H1 (cell line): ENCODE measurements at regions not wholly inside any gene's neighbourhood (a gene's known extent, or its start where the extent isn't known, plus 50 kb on each side); places are given as distances from the start of the nearest gene placed in this dataset.

Source experiments
- CTCF ChIA-PET: fragments of 300-600 bp; sonication (Branson Sonifier 250); formaldehyde crosslinking; loops from one replicate; lab custom pipeline; 2021; ENCODE audit not compliant: partially characterized antibody; lab: Charles Lee
- POLR2A ChIA-PET: fragments of 300-600 bp; sonication (Branson Sonifier 250); formaldehyde crosslinking; loops from one replicate; lab custom pipeline; 2021; ENCODE audit warnings: inconsistent platforms; ENCODE audit not compliant: partially characterized antibody; lab: Charles Lee
- DNase-seq, 2 experiments: peaks; one replicate each; pipeline versions ENCODE4 v3.0.0 to v3.0.0-alpha.2; 2010 to 2022; ENCODE audit warnings: low spot score in 2 of 2, low read depth in 1 of 2, mixed read lengths in 1 of 2
- FAIRE-seq: peaks from 2 replicates; lab custom pipeline; 2011; peaks lifted over from hg19 to GRCh38; lab: Jason Lieb, UNC
- H2AFZ ChIP-seq: 2 replicates; pipeline ENCODE4 v1.8.1; 2012; ENCODE audit warnings: low read length, inconsistent platforms
- H2AK5ac ChIP-seq: 2 replicates; pipeline ENCODE4 v1.6.1; 2013; ENCODE audit warnings: low read depth, low read length
- H2BK120ac ChIP-seq: replicated peaks from 2 replicates; pipeline ENCODE3; 2013; ENCODE audit warnings: low read depth, low read length, inconsistent platforms
- H2BK12ac ChIP-seq: 2 replicates; pipeline ENCODE4 v1.6.1; 2013; ENCODE audit warnings: low read depth, low read length
- H2BK15ac ChIP-seq: 2 replicates; pipeline ENCODE4 v1.6.1; 2013; ENCODE audit warnings: low read length
- H2BK20ac ChIP-seq: 2 replicates; pipeline ENCODE4 v1.6.1; 2013; ENCODE audit warnings: low read length
- H2BK5ac ChIP-seq: 2 replicates; pipeline ENCODE4 v1.6.1; 2013; ENCODE audit warnings: low read depth, low read length
- H3K14ac ChIP-seq: 2 replicates; pipeline ENCODE4 v1.6.1; 2013; ENCODE audit warnings: inconsistent platforms; ENCODE audit not compliant: insufficient read length
- H3K18ac ChIP-seq: 2 replicates; pipeline ENCODE4 v1.6.1; 2013; ENCODE audit warnings: low read length; ENCODE audit errors: extremely low read depth
- H3K23ac ChIP-seq: 2 replicates; pipeline ENCODE4 v1.6.1; 2013; ENCODE audit warnings: inconsistent platforms; ENCODE audit not compliant: insufficient read length
- H3K23me2 ChIP-seq: 2 replicates; pipeline ENCODE4 v1.6.1; 2013; ENCODE audit warnings: low read depth, low read length
- H3K27ac ChIP-seq: 2 replicates; pipeline ENCODE4 v1.6.1; 2011; ENCODE audit warnings: low read depth, low read length, inconsistent platforms
- H3K27me3 ChIP-seq, 4 experiments: replicated peaks in 1 of 4; 1 replicate in 1 of 4; 2 replicates in 3 of 4; pipeline versions ENCODE4 v1.6.1 to v1.8.1; 2011 to 2013; ENCODE audit warnings: low read length in 3 of 4, mild to moderate bottlenecking in 3 of 4, inconsistent platforms in 2 of 4, mixed read lengths in 2 of 4, moderate library complexity in 1 of 4; ENCODE audit not compliant: control insufficient read depth in 3 of 4, insufficient read depth in 3 of 4; ENCODE audit errors: extremely low read depth in 1 of 4
- H3K36me3 ChIP-seq, 4 experiments: 2 replicates each; pipeline versions ENCODE4 v1.6.1 to v1.8.1; 2011 to 2013; ENCODE audit warnings: mild to moderate bottlenecking in 4 of 4, low read length in 3 of 4, moderate library complexity in 2 of 4, control low read depth in 1 of 4, inconsistent platforms in 1 of 4; ENCODE audit not compliant: insufficient read depth in 4 of 4, control insufficient read depth in 2 of 4
- H3K4ac ChIP-seq: replicated peaks from 2 replicates; pipeline ENCODE3; 2013; ENCODE audit warnings: low read length, low read depth, mixed read lengths, inconsistent platforms; ENCODE audit not compliant: insufficient read length
- H3K4me1 ChIP-seq, 4 experiments: replicated peaks in 1 of 4; 1 replicate in 1 of 4; 2 replicates in 3 of 4; pipeline versions ENCODE4 v1.6.1 to v1.8.1; 2011 to 2013; ENCODE audit warnings: low read length in 3 of 4, inconsistent platforms in 2 of 4, mixed read lengths in 1 of 4; ENCODE audit not compliant: insufficient read depth in 4 of 4, control insufficient read depth in 3 of 4
- H3K4me2 ChIP-seq, 2 experiments: 2 replicates each; pipeline versions ENCODE4 v1.6.1 to v1.8.1; 2011 to 2013; ENCODE audit warnings: low read depth in 2 of 2, low read length in 2 of 2, control low read depth in 1 of 2, inconsistent platforms in 1 of 2, mild to moderate bottlenecking in 1 of 2; ENCODE audit not compliant: insufficient read depth in 1 of 2
- H3K4me3 ChIP-seq, 4 experiments: fragments of 200-600, 300-600 bp in 1 of 4; sonication (generic), shearing (Covaris generic), sonication (Bioruptor Twin) in 1 of 4; 2 replicates each; pipeline versions ENCODE4 v1.5.1 to v1.8.1; 2011 to 2016; ENCODE audit warnings: low read length in 4 of 4, low read depth in 3 of 4, control low read depth in 2 of 4, inconsistent platforms in 2 of 4, mild to moderate bottlenecking in 2 of 4, mixed read lengths in 1 of 4, moderate library complexity in 1 of 4; ENCODE audit not compliant: insufficient read depth in 2 of 4; ENCODE audit errors: extremely low read depth in 1 of 4
- H3K56ac ChIP-seq: replicated peaks from 2 replicates; pipeline ENCODE3; 2013; ENCODE audit warnings: low read depth, mild to moderate bottlenecking, mixed read lengths, low read length, inconsistent platforms; ENCODE audit not compliant: insufficient read length
- H3K79me1 ChIP-seq: 2 replicates; pipeline ENCODE4 v1.6.1; 2013; ENCODE audit warnings: low read depth, low read length, control low read depth
- H3K79me2 ChIP-seq, 2 experiments: 2 replicates each; pipeline versions ENCODE4 v1.6.1 to v1.8.1; 2012 to 2013; ENCODE audit warnings: low read length in 2 of 2, mild to moderate bottlenecking in 2 of 2, inconsistent platforms in 1 of 2; ENCODE audit not compliant: insufficient read depth in 2 of 2, control insufficient read depth in 1 of 2
- H3K9ac ChIP-seq, 4 experiments: replicated peaks in 1 of 4; 1 replicate in 1 of 4; 2 replicates in 3 of 4; pipeline versions ENCODE4 v1.6.1 to v1.8.1; 2011 to 2013; ENCODE audit warnings: low read depth in 3 of 4, low read length in 3 of 4, control low read depth in 2 of 4, mild to moderate bottlenecking in 2 of 4, moderate library complexity in 2 of 4, inconsistent platforms in 1 of 4; ENCODE audit errors: extremely low read depth in 1 of 4
- H3K9me3 ChIP-seq, 2 experiments: 2 replicates each; pipeline versions ENCODE4 v1.6.1 to v1.8.1; 2012 to 2013; ENCODE audit warnings: mild to moderate bottlenecking in 2 of 2, moderate library complexity in 2 of 2, control low read depth in 1 of 2, inconsistent platforms in 1 of 2, low read depth in 1 of 2, low read length in 1 of 2, mixed read lengths in 1 of 2; ENCODE audit not compliant: insufficient read depth in 2 of 2
- H4K20me1 ChIP-seq, 2 experiments: replicated peaks in 1 of 2; 2 replicates each; pipeline versions ENCODE3 to v1.8.1; 2011 to 2013; ENCODE audit warnings: inconsistent platforms in 2 of 2, low read length in 2 of 2, mild to moderate bottlenecking in 1 of 2; ENCODE audit not compliant: insufficient read depth in 2 of 2, control insufficient read depth in 1 of 2
- H4K5ac ChIP-seq: 2 replicates; pipeline ENCODE4 v1.6.1; 2013; ENCODE audit warnings: low read length, low read depth, mixed read lengths, inconsistent platforms; ENCODE audit not compliant: insufficient read length
- H4K8ac ChIP-seq: 2 replicates; pipeline ENCODE4 v1.8.0; 2013; ENCODE audit warnings: mild to moderate bottlenecking, moderate library complexity, low read length, inconsistent platforms; ENCODE audit not compliant: insufficient read depth; ENCODE audit errors: extremely low read depth
- H4K91ac ChIP-seq: replicated peaks from 2 replicates; pipeline ENCODE3; 2013; ENCODE audit warnings: low read length, mixed read lengths, inconsistent platforms; ENCODE audit not compliant: insufficient read length
- CBX8 ChIP-seq: fragments of 300-800, 300-1000 bp; sonication (generic); IDR thresholded peaks from 2 replicates; pipeline ENCODE4 v1.7.1; 2016; ENCODE audit warnings: low read depth, low read length, borderline replicate concordance
- CHD2 ChIP-seq: IDR thresholded peaks from 2 replicates; pipeline ENCODE4 v1.6.1; 2012; ENCODE audit warnings: low read length, improper control_type of control experiment
- RXRA ChIP-seq: IDR thresholded peaks from 2 replicates; pipeline ENCODE4 v1.6.1; 2011; ENCODE audit warnings: low read depth, mild to moderate bottlenecking, low read length, moderate library complexity; ENCODE audit not compliant: insufficient read depth
- SIX5 ChIP-seq: IDR thresholded peaks from 2 replicates; pipeline ENCODE4 v1.6.1; 2011; ENCODE audit warnings: mild to moderate bottlenecking, low read depth, low read length
- SP2 ChIP-seq: IDR thresholded peaks from 2 replicates; pipeline ENCODE4 v1.6.1; 2012; ENCODE audit warnings: mild to moderate bottlenecking, low read length, inconsistent platforms
- WGBS, 2 experiments: shearing (Covaris generic) in 1 of 2; methylation state at CpG; one replicate each; pipeline versions ENCODE4 v1.1.6 to v1.1.7; 2013 to 2015; ENCODE audit warnings: low lambda C conversion rate in 2 of 2, mixed read lengths in 2 of 2, inconsistent platforms in 1 of 2, low coverage in 1 of 2, missing lambda C conversion rate in 1 of 2; ENCODE audit not compliant: insufficient replicate concordance in 2 of 2, insufficient coverage in 1 of 2, insufficient read length in 1 of 2; ENCODE audit errors: extremely low coverage in 1 of 2, missing lambda C conversion rate in 1 of 2; 5-methylcytosine and 5-hydroxymethylcytosine counted together

- H4K20me1 ChIP-seq, result no peaks in the 10 kb centered on the region
- H3K23ac ChIP-seq, result no peak overlapping the region
- no peak overlapping the region for H2AFZ ChIP-seq
- H2BK5ac ChIP-seq, result no peak overlapping the region
- no peak overlapping the region for H4K8ac ChIP-seq
- H3K9me3 ChIP-seq, result no peaks in the 10 kb centered on the region
- no peak overlapping the region for H3K18ac ChIP-seq
- FAIRE-seq (no peak), DNase-seq (no peak)
- no peak overlapping the region for H3K56ac ChIP-seq
- H3K9ac ChIP-seq, result no peak overlapping the region
- POLR2A ChIA-PET, result no interaction called here
- H3K14ac ChIP-seq, result no peak overlapping the region
- no peak overlapping the region for H2BK120ac ChIP-seq
- H2BK12ac ChIP-seq, result no peak overlapping the region
- peaks cover 4% of the 10 kb centered on the region; the same call in 1 of the 2 replicates for H3K23me2 ChIP-seq
- no peaks in the 10 kb centered on the region for H3K79me2 ChIP-seq
- H2BK20ac ChIP-seq, result no peak overlapping the region
- H3K36me3 ChIP-seq, result no peaks in the 10 kb centered on the region
- H3K4me1 ChIP-seq, result peaks cover 3 to 12% (median 6%) of the 10 kb centered on the region in 4 experiments; a peak in 6 of 7 replicates
- H3K4me3 ChIP-seq, result no peak overlapping the region
- H3K27ac ChIP-seq, result no peak overlapping the region
- 91% methylated on average over 4 of the region's 4 CpGs; no CpG with 5 or more reads in 1 of the 2 experiments for WGBS, 2 experiments
- H2AK5ac ChIP-seq, result no peak overlapping the region
- no peak overlapping the region for H4K5ac ChIP-seq
- no peaks in the 10 kb centered on the region for H3K79me1 ChIP-seq
- no peak overlapping the region for H3K4ac ChIP-seq
- H3K4me2 ChIP-seq, result no peak overlapping the region
- H3K27me3 ChIP-seq, result no peaks in the 10 kb centered on the region
- H4K91ac ChIP-seq, result no peak overlapping the region
- CTCF ChIA-PET, result interaction anchor here (0.6 to 1.2 kb wide), 3 partner anchors 48 to 285 kb away, joined by 3 to 4 read pairs (median 4); partner anchors contain the start of gene FYN
- H2BK15ac ChIP-seq, result peak overlapping the region; percentile 10; the same call in 1 of the 2 replicates
- TF ChIP-seq CHD2 (no peak), SIX5 (no peak), CBX8 (no peak), SP2 (no peak), RXRA (no peak)
Measured at GRCh38 chr6:111952821-111953540, 79.7 kb upstream of the FYN start.
